Liver (tissue), 7 donors: ENCODE measurements at regions not wholly inside any gene's neighbourhood (a gene's known extent, or its start where the extent isn't known, plus 50 kb on each side); places are given as distances from the start of the nearest gene placed in this dataset.

ENCODE experiments used
- DNase-seq: peaks from one replicate; pipeline ENCODE4 v3.0.0-alpha.2; 2017; ENCODE audit warnings: low spot score
- H3K27ac ChIP-seq, 2 donors: one replicate each; pipeline ENCODE4 v1.7.0; 2013; ENCODE audit warnings: inconsistent platforms in 2 of 2, low read length in 2 of 2, control low read depth in 1 of 2, low read depth in 1 of 2, mild to moderate bottlenecking in 1 of 2
- H3K27me3 ChIP-seq, 4 donors: one replicate each; pipeline versions ENCODE4 v1.6.1 to v1.7.0; 2013; ENCODE audit warnings: low read length in 3 of 4, inconsistent platforms in 1 of 4, mild to moderate bottlenecking in 1 of 4, moderate library complexity in 1 of 4; ENCODE audit not compliant: control insufficient read depth in 4 of 4, insufficient read depth in 4 of 4
- H3K36me3 ChIP-seq, 4 donors: one replicate each; pipeline versions ENCODE4 v1.6.1 to v1.7.0; 2013; ENCODE audit warnings: low read length in 3 of 4, mild to moderate bottlenecking in 3 of 4, low read depth in 1 of 4, moderate library complexity in 1 of 4; ENCODE audit not compliant: control insufficient read depth in 4 of 4, insufficient read depth in 3 of 4
- H3K4me1 ChIP-seq, 4 donors: one replicate each; pipeline versions ENCODE4 v1.6.1 to v1.7.0; 2013; ENCODE audit warnings: low read length in 3 of 4, mild to moderate bottlenecking in 3 of 4, moderate library complexity in 1 of 4; ENCODE audit not compliant: control insufficient read depth in 4 of 4, insufficient read depth in 4 of 4
- H3K4me3 ChIP-seq, 3 donors: one replicate each; pipeline versions ENCODE4 v1.6.1 to v1.7.0; 2013; ENCODE audit warnings: low read length in 3 of 3, control low read depth in 1 of 3, low read depth in 1 of 3, mild to moderate bottlenecking in 1 of 3
- H3K9ac ChIP-seq, 2 donors: one replicate each; pipeline ENCODE4 v1.7.0; 2013; ENCODE audit warnings: low read length in 2 of 2, mild to moderate bottlenecking in 2 of 2, moderate library complexity in 2 of 2, control low read depth in 1 of 2, low read depth in 1 of 2
- H3K9me3 ChIP-seq, 4 donors: one replicate each; pipeline versions ENCODE4 v1.6.1 to v1.7.0; 2013; ENCODE audit warnings: low read length in 3 of 4; ENCODE audit not compliant: control insufficient read depth in 4 of 4
- EGR1 ChIP-seq, 2 donors: IDR thresholded peaks; 2 replicates each; pipeline ENCODE4 v1.6.1; 2016 to 2018; ENCODE audit warnings: antibody characterized with exemption in 2 of 2, low read depth in 2 of 2
- FOXA1 ChIP-seq: IDR thresholded peaks from 2 replicates; pipeline ENCODE4 v1.6.1; 2016; ENCODE audit warnings: antibody characterized with exemption
- FOXA2 ChIP-seq: IDR thresholded peaks from 2 replicates; pipeline ENCODE4 v1.6.1; 2016; ENCODE audit warnings: antibody characterized with exemption
- GABPA ChIP-seq, 2 donors: IDR thresholded peaks in 1 of 2; conservative IDR thresholded peaks in 1 of 2; 2 replicates each; pipeline ENCODE4 v1.6.1; 2016; ENCODE audit warnings: antibody characterized with exemption in 2 of 2, mild to moderate bottlenecking in 1 of 2, moderate library complexity in 1 of 2
- HNF4A ChIP-seq, 2 donors: conservative IDR thresholded peaks; 2 replicates each; pipeline ENCODE4 v1.6.1; 2016; ENCODE audit warnings: antibody characterized with exemption in 2 of 2, mild to moderate bottlenecking in 2 of 2
- HNF4G ChIP-seq: IDR thresholded peaks from 2 replicates; pipeline ENCODE4 v1.6.1; 2016; ENCODE audit warnings: antibody characterized with exemption
- JUND ChIP-seq, 2 donors: IDR thresholded peaks; 2 replicates each; pipeline ENCODE4 v1.6.1; 2016; ENCODE audit warnings: antibody characterized with exemption in 2 of 2
- NR2F2 ChIP-seq: IDR thresholded peaks from 2 replicates; pipeline ENCODE4 v1.6.1; 2016; ENCODE audit warnings: antibody characterized with exemption
- RXRA ChIP-seq, 2 donors: IDR thresholded peaks; 2 replicates each; pipeline ENCODE4 v1.6.1; 2017 to 2018; ENCODE audit warnings: antibody characterized with exemption in 2 of 2, mild to moderate bottlenecking in 1 of 2
- SP1 ChIP-seq: IDR thresholded peaks from 2 replicates; pipeline ENCODE4 v1.6.1; 2018; ENCODE audit warnings: antibody characterized with exemption, mild to moderate bottlenecking
- TAF1 ChIP-seq: conservative IDR thresholded peaks from 2 replicates; pipeline ENCODE4 v1.6.1; 2016; ENCODE audit warnings: antibody characterized with exemption, mild to moderate bottlenecking
- WGBS: extraction: QIAGEN DNeasy Blood & Tissue Kit; methylation state at CpG from one replicate; pipeline ENCODE4 v1.1.7; 2013; 5-methylcytosine and 5-hydroxymethylcytosine counted together
- TF ChIP-seq, protein P1 (sequence below): IDR thresholded peaks from 2 replicates; pipeline ENCODE4 v1.6.1; 2016; ENCODE audit warnings: antibody characterized with exemption, mild to moderate bottlenecking
- TF ChIP-seq, protein P2 (sequence below): IDR thresholded peaks from 2 replicates; pipeline ENCODE4 v1.6.1; 2016; ENCODE audit warnings: antibody characterized with exemption
- TF ChIP-seq, protein P3 (sequence below): IDR thresholded peaks from 2 replicates; pipeline ENCODE4 v1.6.1; 2016; ENCODE audit warnings: antibody characterized with exemption
- TF ChIP-seq, protein P4 (sequence below): IDR thresholded peaks from 2 replicates; pipeline ENCODE4 v1.6.1; 2016; ENCODE audit warnings: antibody characterized with exemption
- donor health status: healthy.
- donor health status: healthy.
- donor health status: healthy.
- donor health status: healthy.

DNA sequence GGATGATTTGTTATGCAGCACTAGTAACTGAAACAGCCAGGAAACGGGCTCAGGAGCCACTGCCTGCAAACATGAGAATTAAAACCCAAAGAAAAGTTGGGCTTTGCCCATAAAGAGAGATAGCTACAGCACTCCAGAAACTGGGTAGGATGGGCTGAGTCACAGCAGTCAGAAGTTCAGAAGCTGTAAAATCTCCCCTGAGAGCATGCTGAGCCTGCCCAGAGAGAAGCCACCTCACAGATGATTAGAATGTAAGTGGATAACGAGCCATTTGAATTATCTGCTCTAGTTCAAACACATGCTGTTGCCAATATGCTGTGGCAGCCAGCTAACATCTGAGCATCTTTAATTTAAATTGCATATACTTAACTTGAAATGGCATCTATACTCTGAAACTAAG, 388.1 kb upstream of the ACVR2A start (continued):
- TF ChIP-seq, protein P1, sequence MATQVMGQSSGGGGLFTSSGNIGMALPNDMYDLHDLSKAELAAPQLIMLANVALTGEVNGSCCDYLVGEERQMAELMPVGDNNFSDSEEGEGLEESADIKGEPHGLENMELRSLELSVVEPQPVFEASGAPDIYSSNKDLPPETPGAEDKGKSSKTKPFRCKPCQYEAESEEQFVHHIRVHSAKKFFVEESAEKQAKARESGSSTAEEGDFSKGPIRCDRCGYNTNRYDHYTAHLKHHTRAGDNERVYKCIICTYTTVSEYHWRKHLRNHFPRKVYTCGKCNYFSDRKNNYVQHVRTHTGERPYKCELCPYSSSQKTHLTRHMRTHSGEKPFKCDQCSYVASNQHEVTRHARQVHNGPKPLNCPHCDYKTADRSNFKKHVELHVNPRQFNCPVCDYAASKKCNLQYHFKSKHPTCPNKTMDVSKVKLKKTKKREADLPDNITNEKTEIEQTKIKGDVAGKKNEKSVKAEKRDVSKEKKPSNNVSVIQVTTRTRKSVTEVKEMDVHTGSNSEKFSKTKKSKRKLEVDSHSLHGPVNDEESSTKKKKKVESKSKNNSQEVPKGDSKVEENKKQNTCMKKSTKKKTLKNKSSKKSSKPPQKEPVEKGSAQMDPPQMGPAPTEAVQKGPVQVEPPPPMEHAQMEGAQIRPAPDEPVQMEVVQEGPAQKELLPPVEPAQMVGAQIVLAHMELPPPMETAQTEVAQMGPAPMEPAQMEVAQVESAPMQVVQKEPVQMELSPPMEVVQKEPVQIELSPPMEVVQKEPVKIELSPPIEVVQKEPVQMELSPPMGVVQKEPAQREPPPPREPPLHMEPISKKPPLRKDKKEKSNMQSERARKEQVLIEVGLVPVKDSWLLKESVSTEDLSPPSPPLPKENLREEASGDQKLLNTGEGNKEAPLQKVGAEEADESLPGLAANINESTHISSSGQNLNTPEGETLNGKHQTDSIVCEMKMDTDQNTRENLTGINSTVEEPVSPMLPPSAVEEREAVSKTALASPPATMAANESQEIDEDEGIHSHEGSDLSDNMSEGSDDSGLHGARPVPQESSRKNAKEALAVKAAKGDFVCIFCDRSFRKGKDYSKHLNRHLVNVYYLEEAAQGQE, result no peak
- no peak for TF ChIP-seq HNF4A (conservative IDR thresholded peaks at IDR 0.05)
- no peak for TF ChIP-seq HNF4G
- TF ChIP-seq EGR1 (IDR thresholded peaks at IDR 0.05; ENCODE audit: low read depth in 2 of 2), result no peak
- no peak for TF ChIP-seq NR2F2

DNA sequence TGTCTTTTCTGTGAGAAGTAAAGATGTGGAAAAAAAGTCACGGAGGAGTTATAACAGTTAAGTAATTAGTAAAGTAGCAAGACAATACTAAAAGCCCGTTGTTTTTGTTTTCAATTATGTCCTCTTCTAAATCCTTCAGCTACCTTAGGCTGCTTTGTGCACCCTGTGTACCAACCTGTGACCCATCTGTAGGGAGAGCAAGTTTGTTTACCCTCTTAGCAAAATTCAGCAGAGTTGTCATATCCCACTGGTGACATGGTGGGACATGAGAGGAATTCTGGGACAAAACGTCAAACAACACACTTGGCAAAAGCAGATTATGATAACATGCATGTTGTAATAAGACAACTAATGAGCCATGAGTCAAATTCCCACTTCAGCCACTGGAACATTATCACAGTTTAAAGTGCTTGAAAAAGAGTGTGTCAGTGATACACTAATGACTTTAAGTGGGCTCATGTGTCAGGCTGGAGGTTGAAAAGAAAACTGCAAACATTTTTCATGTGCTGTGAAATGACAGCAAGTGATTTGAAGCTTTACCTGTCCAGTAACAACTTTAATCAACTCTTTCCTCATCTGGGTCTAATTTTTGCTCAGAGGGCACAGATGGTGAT, 392.8 kb upstream of the ACVR2A start:
- H3K9me3 ChIP-seq, result no peaks in the 10 kb centered on the region
- DNase-seq, result no peak
- H3K4me3 ChIP-seq, result no peak overlapping the region
- 52% methylated on average over 3 of the region's 3 CpGs for WGBS
- no peak for TF ChIP-seq TAF1
- TF ChIP-seq FOXA1, result no peak
- no peak for TF ChIP-seq FOXA2
- no peak for TF ChIP-seq SP1
- TF ChIP-seq, protein P2, sequence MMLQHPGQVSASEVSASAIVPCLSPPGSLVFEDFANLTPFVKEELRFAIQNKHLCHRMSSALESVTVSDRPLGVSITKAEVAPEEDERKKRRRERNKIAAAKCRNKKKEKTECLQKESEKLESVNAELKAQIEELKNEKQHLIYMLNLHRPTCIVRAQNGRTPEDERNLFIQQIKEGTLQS, result no peak
- TF ChIP-seq, protein P3, sequence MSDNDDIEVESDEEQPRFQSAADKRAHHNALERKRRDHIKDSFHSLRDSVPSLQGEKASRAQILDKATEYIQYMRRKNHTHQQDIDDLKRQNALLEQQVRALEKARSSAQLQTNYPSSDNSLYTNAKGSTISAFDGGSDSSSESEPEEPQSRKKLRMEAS, result no peak
- TF ChIP-seq EGR1 (IDR thresholded peaks at IDR 0.05; ENCODE audit: low read depth in 2 of 2), result no peak
- TF ChIP-seq GABPA (IDR thresholded peaks at IDR 0.05 in 1 of 2, conservative IDR thresholded peaks at IDR 0.05 in 1 of 2), result no peak
- no peak for TF ChIP-seq RXRA (IDR thresholded peaks at IDR 0.05)
- H3K9ac ChIP-seq, result no peak overlapping the region
- no peaks in the 10 kb centered on the region for H3K27me3 ChIP-seq
- H3K27ac ChIP-seq, result no peak overlapping the region
- H3K36me3 ChIP-seq, result no peaks in the 10 kb centered on the region
- no peaks in the 10 kb centered on the region for H3K4me1 ChIP-seq

DNA sequence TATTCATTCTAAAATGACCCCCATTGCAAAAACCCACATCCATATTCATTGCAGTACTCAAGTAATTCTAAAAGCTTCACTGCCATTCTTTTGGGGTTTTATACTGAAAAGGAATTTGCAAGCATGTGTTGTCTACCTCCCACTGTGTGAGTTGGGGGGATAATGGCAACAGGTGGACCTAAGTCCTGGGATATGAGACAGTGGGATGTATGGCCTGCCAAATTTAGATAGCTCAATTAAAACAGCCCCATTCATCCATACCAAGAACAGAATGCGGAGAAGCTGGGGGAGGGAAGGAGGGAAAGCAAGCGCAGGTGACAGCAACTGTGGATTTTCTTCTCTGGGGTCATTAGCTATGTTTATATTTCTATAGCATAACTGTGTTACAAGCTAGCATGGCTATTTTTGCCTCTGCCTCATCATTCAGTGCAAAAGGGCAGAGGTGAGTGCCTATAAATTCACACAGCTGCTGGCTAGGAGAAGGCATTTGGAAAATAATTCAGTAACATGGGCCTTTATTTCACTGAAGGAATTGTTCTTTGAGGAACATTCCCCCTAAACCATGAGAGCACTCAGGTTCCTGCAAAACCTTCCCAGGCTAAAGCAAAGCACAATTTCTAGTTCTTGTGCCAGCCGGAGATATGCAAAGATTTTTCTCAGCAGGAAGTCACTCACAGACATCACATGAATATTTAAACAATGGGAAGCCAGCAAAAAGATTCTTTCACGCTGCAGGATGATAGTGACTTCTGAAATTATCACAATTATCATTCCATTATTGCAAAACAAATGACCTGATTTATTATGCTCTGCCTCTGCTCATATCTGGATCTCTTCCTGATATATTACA, 393.9 kb upstream of the ACVR2A start:
- no peak overlapping the region for H3K4me3 ChIP-seq
- no peak overlapping the region for H3K27ac ChIP-seq
- WGBS, result 80% methylated on average over 4 of the region's 4 CpGs
- no peaks in the 10 kb centered on the region for H3K9me3 ChIP-seq
- no peak overlapping the region for H3K9ac ChIP-seq
- H3K27me3 ChIP-seq, result no peaks in the 10 kb centered on the region
- TF ChIP-seq, protein P4, sequence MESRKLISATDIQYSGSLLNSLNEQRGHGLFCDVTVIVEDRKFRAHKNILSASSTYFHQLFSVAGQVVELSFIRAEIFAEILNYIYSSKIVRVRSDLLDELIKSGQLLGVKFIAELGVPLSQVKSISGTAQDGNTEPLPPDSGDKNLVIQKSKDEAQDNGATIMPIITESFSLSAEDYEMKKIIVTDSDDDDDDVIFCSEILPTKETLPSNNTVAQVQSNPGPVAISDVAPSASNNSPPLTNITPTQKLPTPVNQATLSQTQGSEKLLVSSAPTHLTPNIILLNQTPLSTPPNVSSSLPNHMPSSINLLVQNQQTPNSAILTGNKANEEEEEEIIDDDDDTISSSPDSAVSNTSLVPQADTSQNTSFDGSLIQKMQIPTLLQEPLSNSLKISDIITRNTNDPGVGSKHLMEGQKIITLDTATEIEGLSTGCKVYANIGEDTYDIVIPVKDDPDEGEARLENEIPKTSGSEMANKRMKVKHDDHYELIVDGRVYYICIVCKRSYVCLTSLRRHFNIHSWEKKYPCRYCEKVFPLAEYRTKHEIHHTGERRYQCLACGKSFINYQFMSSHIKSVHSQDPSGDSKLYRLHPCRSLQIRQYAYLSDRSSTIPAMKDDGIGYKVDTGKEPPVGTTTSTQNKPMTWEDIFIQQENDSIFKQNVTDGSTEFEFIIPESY, result no peak
- TF ChIP-seq JUND (IDR thresholded peaks at IDR 0.05), result no peak
- H3K36me3 ChIP-seq, result no peaks in the 10 kb centered on the region
- no peaks in the 10 kb centered on the region for H3K4me1 ChIP-seq
- DNase-seq, result no peak
